ENCODE measurements at regions not wholly inside any gene's neighbourhood (a gene's known extent, or its start where the extent isn't known, plus 50 kb on each side); places are given as distances from the start of the nearest gene placed in this dataset.

DNA sequence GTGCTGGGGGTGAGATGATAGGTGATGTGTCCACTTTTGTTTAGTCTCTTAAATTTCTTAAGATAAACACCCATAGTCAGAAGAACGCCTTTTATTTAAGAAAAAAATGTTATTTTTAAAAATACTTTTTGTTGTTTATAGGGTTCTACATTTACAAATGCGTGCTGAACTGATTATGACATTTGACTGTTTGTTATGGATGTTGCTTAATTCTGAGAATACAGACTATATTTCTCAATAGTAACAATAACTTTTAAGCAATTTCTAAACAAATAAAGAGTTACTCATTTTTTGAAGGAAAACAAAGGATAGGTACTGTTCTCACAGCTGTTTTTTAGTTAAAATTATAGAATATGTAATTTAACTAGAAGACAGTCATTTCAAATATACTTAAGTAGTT is 249.9 kb upstream of the GBE1 start:
- TF ChIP-seq EP300 (IDR thresholded peaks at IDR 0.05) (no peak), POLR2A (IDR thresholded peaks at IDR 0.05) (no peak), CTCF (IDR thresholded peaks at IDR 0.05) (no peak)

All from upper lobe of left lung (tissue), 4 donors.